ENCODE measurements at regions not wholly inside any gene's neighbourhood (a gene's known extent, or its start where the extent isn't known, plus 50 kb on each side); places are given as distances from the start of the nearest gene placed in this dataset.
"Not testable (repeated sequence)": the region's sequence is repeated elsewhere in the genome, so short reads cannot be mapped to it uniquely, and the experiment has no call there.

DNA sequence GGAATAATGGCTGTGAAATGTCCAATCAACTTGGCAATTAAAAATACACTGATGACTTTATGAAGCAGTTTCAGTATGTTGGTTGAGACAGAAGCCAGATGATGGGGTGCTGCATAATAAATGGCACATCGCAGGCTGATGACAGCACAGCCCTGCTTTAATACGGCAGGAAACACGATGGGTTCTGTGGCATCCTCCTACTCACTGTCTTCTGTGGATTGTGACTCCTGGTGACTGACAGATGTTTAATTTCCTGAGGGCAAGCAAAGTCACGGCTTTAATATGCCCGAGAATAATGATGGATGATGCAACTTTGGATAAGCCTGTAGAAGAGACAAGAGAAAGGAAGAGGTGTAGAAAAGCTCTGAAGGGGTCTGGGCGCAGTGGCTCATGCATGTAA, 295.4 kb downstream of the TRIML1 start:
- DNase-seq (ENCODE audit: low read depth): no peak

DNA sequence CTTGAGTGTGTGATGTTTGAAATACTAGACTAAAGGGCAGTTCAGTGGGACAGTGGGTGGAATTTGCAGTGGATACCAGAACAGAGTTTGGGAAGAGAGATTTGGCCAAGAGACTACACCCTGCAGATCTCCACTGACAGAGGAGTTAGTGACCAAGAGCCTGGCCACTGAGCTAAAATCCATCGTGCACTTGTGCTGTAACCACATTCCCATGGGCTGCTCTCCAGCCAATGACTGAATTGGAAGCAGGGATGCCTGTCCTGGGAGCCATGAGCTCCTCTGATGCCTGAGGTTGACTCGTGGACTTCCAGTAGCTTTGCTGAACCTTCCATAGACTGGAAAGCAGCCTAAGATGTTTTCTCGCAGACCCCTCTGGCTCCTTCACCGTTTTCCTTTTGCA, 296.1 kb downstream of the TRIML1 start:
- no peak for DNase-seq (ENCODE audit: low read depth)

DNA sequence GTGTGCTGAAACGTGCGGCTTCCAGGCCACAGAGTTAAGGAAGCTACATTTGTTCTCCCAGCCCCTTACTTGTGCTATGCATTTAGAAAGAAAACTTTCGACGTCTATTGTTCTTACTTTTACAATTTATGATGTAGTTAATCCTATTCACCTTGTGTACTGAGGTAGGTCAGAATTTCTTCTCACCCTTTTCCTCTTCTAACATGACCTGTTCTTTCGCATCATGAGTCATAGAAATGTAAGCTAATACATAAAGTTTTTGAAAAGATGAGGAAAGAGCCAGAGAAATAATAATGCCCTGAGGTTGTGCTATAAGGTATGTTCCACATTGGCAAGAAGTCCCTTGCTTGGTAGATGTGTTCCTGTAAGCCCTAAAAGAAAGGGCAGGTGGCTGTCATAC, 298.3 kb downstream of the TRIML1 start:
- no peak for DNase-seq (ENCODE audit: low read depth)

DNA sequence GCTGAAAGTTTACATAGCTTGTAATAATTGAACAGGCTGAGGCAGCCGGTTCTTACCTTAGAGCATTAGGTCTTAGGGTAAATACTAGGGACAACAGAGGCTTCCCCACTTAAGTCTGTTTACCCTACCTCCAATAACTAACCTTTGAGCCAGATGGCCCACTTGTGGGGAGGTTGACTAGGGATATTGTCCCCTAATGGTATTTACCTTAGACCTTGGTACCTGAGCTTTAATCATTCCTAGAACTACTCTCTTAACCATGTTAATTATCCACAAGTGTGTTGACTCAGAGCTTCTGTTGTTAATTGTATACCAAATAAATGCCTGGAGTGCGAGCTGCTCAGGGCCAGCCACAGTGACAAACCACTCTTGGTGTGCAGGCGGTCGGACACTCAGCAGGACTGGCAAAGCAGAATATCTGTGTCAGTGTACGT, 299.2 kb downstream of the TRIML1 start:
- not testable (repeated sequence) for DNase-seq (ENCODE audit: low read depth)

DNA sequence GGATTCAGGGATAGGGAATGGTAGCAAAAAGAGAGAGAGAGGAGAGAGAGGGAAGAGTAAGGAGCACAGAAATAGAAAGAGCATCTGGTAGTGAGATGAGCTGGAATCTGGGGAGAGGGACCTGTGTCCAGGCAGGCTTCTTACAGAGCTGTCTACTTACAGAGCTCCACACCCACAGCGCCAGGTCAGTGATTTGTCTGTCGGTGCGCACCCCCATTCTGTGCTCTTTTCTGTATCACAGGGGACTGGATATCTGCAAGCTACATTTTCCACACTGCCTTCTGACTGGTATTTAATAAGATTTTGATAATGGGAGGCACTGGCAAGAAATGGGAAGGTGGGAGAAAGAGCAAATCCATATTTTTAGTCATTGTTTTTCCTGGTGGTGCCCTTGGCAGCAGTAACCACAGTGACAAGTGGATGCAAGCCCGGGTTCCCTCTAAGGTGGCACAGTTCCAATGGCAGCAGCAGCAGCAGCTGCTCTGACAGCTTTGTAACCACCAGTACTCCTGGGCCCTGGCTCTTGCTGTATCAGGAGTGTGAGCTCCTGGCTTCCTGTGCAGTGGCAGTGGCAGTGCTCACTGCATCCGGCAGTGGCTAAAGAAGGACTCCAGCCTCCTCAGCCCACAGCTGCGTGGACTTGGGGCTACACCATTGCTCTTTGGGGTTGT, 300.5 kb downstream of the TRIML1 start:
- DNase-seq (ENCODE audit: low read depth): no peak

DNA sequence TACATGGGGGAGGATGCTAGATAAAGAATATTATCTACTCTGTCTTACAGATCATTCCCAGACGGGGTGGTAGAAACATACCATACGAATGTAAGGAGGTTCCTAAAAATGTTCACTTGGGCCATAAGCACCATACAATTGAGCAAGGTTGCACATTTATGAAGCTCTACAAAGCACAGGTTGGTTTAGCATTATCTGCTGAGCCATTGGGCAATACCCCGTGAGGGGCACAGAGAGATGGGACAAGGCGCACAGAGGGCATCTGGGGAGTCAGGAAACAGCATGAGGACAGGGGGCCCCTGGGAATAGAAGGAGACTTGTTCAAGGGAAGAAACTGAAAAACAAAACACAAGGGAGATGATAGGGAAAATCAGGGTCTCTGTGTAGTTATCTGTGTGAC, 305.3 kb downstream of the TRIML1 start:
- no peak for DNase-seq (ENCODE audit: low read depth)

DNA sequence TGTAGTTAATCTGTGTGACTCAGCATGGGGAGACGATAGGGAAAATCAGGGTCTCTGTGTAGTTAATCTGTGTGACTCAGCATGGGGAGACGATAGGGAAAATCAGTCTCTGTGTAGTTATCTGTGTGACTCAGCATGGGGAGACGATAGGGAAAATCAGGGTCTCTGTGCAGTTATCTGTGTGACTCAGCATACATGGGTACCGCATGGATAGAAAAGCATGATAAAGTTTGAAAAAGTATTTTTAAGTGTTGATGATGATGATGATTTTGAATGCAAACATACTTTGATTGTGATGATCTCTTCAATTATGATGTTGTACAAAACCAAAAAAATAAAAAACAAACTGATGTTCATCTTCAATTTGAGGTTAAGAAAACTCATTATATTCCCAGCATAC, 309.8 kb downstream of the TRIML1 start:
- not testable (repeated sequence) for DNase-seq (ENCODE audit: low read depth)

DNA sequence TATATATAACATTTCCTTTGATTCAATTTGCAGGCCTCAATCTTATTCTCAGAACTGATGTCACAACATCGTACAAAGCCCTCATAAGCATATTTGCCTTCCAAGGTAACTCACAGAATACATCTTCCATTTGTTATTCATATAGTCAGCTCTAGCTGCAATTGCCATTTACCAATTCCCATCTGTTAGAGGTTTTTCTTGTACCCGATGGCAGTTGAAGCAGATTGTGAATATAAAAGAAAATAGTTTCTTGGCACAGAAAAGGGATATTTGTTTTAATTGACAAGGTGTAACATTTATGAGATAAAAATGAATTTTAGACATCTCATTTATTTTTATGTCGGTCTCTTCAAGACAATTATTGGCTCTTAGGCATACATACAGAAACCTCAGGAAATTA, 311.3 kb downstream of the TRIML1 start:
- no peak for DNase-seq (ENCODE audit: low read depth)

DNA sequence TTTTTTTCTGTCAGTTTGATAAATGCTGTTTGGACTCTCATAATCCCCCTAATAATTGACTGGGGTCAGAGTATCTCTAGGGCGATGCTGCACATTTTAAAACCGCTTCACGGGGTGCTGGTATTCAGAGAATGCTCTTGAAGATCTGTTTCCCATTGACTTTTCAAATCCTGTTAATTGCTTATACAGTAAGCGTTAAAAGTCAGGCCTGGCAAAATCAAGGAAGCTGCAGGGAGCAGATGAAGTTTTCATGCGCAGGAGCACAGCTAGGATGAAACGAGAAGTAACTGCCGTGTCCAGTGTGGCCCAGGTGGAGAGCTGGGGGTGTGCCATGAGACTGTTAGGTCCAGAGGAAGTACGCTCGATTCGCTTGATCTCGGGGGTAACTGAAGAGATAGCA, 312.9 kb downstream of the TRIML1 start:
- no peak for DNase-seq (ENCODE audit: low read depth)

DNA sequence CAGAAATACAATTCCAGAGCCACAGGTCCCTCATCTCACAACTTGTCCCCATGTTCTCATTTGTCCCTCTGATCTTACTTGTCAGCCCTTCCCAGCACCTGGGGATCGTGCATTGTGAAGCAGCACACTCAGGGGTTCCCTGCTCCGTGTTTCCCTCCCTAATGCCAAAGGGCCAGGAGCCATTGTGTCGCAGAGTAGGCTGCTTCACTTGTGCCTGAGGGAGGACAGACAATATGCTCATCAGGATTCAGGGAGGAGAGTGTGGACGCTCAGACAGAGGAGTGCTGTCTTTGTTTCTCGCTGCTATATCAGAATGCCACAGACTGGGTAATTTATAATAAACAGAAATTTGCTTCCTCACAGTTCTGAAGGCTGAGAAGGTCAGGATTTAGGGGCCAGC, 315.3 kb downstream of the TRIML1 start:
- DNase-seq (ENCODE audit: low read depth): no peak

DNA sequence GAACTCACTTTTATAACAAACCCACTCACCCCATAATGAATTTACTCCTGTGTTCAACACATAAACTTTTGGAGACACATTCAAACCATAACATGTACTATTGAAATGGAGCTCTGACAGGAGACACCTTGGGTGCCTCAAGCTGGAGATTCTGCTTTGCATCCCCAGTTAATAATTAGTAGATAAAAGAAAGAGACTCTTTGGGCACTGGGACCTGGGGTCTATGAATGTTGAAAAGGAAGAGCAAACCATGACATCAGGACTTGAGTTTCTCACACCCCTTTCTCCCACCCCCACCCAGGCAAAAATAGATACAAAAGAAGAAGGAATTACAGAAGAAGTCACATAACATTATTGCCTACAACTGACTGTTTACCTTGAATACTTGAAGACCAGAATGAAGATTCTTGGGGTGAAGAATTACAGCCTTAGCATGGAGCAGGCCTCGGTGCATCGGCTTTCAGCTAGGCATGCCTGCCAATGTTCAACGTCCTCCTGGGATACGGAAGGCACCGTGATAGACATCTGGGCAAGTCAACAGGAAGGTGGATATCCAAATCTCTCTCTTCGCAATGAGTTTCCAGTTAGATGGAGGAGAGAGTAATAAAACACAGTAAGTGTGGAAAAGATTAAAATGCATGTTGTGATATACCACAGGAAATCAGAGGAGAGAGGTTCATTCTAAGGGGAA, 316.0 kb downstream of the TRIML1 start:
- DNase-seq (ENCODE audit: low read depth): no peak

DNA sequence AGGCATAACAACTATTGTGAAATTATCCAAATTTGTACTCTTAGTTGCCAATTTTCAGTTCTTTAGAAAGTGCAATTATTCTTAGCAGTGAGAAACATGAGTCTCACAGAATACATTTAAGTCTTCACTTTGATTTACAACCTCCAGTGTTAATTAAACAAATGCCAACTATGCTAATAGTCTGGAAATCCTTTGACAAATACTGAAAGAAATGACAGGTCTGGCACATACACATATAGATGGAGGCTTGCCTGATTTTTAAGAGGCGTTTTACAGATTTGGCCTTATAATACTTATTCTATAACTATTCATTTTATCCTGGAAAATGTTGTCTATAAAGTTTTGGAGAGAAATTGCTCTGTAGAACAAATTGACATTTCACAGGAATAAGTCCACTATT, 320.1 kb downstream of the TRIML1 start:
- no peak for DNase-seq (ENCODE audit: low read depth)

DNA sequence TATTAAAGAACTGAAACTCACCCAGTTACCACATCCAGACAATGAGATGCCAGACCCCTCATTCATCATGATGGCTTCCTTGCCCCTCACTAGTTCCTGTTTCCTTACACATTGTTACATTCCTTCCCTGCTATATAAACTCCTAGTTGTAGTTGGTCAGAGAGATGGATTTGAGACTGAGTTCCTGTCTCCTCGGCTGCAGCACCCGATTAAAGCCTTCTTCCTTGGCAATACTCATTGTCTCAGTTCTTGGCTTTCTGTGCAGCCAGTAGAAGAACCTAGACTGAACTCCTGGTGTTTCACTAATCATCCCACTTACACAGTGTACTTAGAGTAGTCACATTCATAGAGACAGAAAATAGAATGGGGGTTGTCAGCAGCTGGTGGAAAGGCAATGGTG, 324.7 kb downstream of the TRIML1 start:
- no peak for DNase-seq (ENCODE audit: low read depth)

DNA sequence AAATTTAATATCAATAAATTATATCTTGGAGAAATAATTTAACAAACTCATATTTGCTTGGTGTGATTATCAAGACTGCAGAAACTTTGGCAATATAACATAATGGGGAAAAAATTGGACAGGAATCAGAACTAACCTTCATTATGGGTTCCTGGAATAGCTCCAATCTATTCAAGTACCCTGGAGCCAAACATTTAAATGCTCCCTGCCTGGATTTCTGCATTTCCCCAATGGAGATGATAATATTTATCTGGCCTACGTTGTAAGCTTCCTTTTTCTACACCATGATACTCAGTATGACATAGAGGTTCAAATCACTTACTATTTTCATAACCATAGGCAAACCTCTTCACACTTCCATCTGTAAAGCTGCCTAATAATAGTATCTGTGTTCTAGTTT, 326.8 kb downstream of the TRIML1 start:
- no peak for DNase-seq (ENCODE audit: low read depth)

DNA sequence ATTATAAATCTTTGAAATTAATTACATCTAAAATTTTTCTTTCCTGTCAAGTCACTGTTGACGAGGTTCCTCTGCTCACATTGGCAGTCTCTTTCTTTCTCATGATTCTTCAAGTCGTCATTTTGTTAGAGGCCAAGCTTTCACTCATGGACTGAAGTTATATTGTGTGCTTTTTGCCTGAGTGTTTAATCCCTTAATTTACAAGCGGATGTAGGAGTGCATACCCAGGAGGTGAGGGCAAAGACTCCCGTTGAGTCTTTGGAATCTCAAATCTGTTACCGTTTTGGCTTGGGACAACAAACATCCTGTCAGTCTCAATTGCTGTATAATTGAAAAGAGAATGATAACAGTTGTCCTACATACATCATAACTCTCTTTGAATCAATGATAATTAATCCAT, 345.0 kb downstream of the TRIML1 start:
- DNase-seq (ENCODE audit: low read depth): no peak

DNA sequence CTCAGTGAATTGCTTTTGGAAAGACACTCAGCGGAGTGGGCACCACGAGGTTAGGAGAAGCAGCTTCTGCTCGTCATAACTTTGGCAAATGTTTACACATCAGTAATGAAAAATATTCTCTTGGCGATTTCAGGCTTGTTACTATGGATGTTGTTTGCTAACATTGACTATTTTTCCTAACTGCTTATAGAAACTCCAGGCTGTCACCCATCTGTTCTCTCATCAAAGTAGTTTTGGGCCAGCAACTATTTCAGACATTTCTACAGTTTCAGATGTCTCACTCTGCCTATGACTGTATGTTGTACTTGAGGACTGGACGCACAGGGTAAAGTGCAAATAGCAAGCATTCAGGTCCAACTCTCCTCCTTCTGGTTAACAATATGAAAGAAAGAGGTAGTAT, 346.7 kb downstream of the TRIML1 start:
- no peak for DNase-seq (ENCODE audit: low read depth)

DNA sequence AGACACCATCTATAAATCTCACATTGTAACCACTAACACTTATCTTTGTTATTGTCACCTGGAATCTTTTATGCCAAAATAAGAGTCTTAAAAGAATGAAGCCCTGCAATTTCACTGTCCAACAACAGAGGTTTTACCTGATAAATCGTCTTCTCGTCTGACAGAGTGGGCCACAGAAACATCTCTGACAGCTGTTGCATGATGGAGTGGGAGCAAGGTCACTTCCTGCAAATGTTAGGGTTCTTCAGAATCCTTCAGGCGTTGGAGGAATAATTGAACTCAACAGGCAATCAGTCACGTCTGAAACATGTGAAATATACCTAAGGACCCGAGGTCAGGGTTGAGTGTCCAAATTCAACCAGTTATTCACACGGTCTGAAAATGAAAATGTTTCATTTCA, 353.6 kb downstream of the TRIML1 start:
- DNase-seq (ENCODE audit: low read depth): no peak

DNA sequence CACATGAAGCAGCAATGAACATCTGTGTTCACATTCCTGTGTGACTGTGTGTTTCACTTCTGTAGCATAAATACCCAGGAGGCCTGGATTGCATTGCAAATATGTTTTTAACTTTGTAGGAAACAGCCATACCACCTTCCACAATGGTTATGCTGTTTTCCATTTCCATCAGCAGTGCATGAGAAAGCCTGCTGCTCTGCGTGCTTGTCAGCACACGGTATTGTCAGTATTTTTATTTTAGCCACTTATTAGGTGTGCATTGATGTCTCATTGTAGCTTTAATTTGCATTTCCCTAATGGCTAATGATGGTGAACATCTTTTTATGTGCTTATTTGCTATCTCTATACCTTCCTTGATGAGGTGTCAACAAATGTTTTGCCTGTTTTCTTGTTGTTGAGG, 355.9 kb downstream of the TRIML1 start:
- no peak for DNase-seq (ENCODE audit: low read depth)

DNA sequence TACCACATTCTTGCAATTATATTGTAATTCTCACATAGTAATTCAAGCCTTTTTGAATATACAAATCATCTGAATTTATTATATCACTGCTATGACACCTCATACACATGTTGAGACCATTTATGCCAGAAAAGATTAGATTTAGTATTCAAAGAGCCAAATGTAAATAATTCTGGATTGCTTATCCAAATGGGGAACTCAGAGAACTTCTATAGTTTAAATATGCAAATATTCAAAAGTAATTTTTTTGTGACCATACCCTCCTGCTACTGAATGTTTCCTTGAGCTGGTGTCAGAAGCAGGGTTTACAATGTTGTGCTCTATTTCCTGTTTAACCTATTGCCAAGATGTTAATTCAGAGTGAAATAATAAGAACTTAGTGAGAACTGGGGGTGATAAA, 372.2 kb downstream of the TRIML1 start:
- DNase-seq (ENCODE audit: low read depth): no peak

DNA sequence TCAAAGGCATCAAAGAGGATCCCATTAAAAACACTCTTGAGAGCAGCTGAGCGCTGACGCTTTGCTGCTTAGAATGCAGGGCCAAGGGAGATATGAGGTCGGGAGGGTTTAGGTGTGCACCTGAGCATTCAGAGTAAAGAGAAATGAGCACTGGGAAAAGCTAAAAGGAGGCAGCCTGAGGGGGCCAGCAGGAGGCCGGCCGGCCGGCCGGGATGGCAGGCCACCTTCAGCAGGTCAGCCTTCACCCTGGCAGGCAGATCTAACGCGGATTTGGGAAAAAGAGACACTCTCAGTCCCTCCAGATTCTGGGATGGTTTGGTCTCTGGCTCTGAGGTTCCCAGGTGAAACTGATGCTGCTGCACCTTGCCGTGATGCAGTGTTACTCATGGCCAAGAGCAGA, 393.5 kb downstream of the TRIML1 start:
- no peak for DNase-seq (ENCODE audit: low read depth)

DNA sequence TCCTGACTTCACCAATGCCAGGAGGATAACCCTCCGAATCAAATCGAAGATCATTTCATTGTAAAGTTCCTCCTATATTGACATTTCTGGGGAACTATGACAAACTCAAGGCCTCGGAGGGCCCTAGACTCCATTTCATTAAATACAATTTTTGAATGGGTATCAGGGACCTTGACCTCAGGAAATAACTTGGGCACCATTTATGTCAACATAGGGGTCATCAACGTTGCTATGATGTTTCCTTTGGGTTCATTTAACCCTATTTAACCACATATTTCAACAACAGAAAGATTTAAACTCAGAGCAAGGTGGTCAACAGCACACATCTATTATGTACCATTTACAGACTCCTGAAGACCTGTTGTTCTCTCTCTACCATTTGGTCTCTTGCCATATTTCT, 395.1 kb downstream of the TRIML1 start:
- no peak for DNase-seq (ENCODE audit: low read depth)

DNA sequence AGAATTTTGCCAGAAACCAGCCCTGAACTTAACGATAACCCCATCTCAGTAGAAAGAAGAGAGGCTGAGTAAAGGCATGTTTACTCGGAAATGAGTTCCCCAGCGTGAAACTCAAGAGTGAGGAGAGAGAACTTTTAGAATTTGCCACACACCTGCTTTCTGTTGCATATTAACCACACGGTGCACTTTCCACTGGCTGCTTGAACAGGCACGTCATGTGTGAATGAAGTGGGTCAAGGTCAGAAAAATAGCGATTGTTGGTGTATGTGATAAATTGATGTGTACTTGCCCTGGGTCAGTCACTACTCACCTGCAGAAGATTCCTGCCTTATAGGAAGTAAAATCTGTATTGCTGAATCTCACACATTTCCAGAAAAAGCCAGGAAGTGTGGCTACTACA, 395.7 kb downstream of the TRIML1 start:
- DNase-seq (ENCODE audit: low read depth): no peak

DNA sequence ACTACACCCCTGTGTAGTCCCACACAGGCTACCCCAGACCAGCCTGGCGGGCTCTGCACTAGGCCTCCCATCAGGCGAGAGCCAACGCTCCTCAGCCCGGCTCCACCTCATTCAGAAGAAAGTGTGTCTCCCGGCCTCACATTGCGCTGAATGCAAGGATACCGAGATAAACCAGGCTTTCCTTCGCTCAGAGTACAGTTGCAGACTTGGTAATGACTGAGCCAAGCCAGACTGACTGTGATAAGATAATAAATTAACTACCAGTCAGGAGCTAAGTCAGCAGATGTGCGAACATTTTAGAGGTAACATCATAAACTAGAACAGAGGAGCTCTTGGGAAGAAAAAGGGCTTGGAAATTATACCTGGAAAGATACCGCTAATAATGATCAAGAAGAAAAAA, 397.6 kb downstream of the TRIML1 start:
- no peak for DNase-seq (ENCODE audit: low read depth)

DNA sequence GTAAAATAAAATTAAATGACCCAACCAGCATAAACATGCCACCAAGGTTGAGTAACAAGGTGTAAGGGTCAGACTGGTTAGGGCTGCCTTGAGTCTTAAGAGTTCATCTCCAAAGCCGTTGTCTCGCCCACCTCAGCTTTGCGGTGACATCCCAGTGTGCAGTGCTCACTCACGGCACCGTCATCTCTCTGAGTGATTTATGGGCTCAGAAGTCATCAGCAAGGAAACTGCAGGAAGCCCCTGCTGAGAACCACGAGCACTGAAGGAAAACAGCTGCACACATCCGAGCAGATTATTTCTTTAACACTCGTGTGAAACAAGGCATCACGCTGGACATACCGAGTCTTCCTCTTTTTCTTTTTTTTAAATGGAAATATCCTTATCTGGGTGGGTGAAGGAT, 411.1 kb downstream of the TRIML1 start:
- no peak for DNase-seq (ENCODE audit: low read depth)
